DND-41 (cell line): ENCODE measurements at regions not wholly inside any gene's neighbourhood (a gene's known extent, or its start where the extent isn't known, plus 50 kb on each side); places are given as distances from the start of the nearest gene placed in this dataset.

Source experiments
- ATAC-seq: fragments of 200-7000 bp; cut with Tn5 transposase; 3 replicates; pipeline ENCODE4 v1.9.1; 2021; ENCODE audit warnings: low read depth; ENCODE audit not compliant: insufficient read depth
- DNase-seq: peaks from one replicate; pipeline ENCODE4 v3.0.0-alpha.2; 2020
- H2AFZ ChIP-seq: 2 replicates; pipeline ENCODE4 v1.6.0; 2012; ENCODE audit warnings: low read depth, low read length
- H3K27ac ChIP-seq: 2 replicates; pipeline ENCODE4 v1.5.1; 2012; ENCODE audit warnings: low read length, inconsistent platforms
- H3K27me3 ChIP-seq: fragments of 200-600 bp; sonication (generic); 2 replicates; pipeline ENCODE4 v1.6.0; 2012; ENCODE audit warnings: low read length, mild to moderate bottlenecking, inconsistent platforms; ENCODE audit not compliant: insufficient read depth, poor library complexity
- H3K36me3 ChIP-seq: 2 replicates; pipeline ENCODE4 v1.5.1; 2012; ENCODE audit warnings: low read length, inconsistent platforms; ENCODE audit not compliant: insufficient read depth
- H3K4me1 ChIP-seq: 2 replicates; pipeline ENCODE4 v1.5.1; 2012; ENCODE audit warnings: mild to moderate bottlenecking, low read length; ENCODE audit not compliant: insufficient read depth
- H3K4me2 ChIP-seq: 2 replicates; pipeline ENCODE4 v1.6.0; 2012; ENCODE audit warnings: mild to moderate bottlenecking, moderate library complexity, low read length, inconsistent platforms; ENCODE audit not compliant: insufficient read depth
- H3K4me3 ChIP-seq, 2 experiments: fragments of 200-600 bp in 1 of 2; shearing (Covaris generic) in 1 of 2; 2 replicates each; pipeline ENCODE4 v1.5.1; 2012 to 2016; ENCODE audit warnings: inconsistent platforms in 2 of 2, low read length in 2 of 2, mild to moderate bottlenecking in 2 of 2, low read depth in 1 of 2, moderate library complexity in 1 of 2
- H3K79me2 ChIP-seq: 2 replicates; pipeline ENCODE4 v1.6.0; 2012; ENCODE audit warnings: low read length, inconsistent platforms; ENCODE audit not compliant: insufficient read depth
- H3K9ac ChIP-seq: 2 replicates; pipeline ENCODE4 v1.6.0; 2012; ENCODE audit warnings: low read depth, mild to moderate bottlenecking, inconsistent platforms, low read length, moderate library complexity
- H3K9me3 ChIP-seq: 2 replicates; pipeline ENCODE4 v1.5.1; 2012; ENCODE audit warnings: low read length, moderate library complexity, mild to moderate bottlenecking, inconsistent platforms; ENCODE audit not compliant: insufficient read depth, severe bottlenecking
- H4K20me1 ChIP-seq: 2 replicates; pipeline ENCODE4 v1.6.0; 2012; ENCODE audit warnings: low read length; ENCODE audit not compliant: insufficient read depth
- EZH2 ChIP-seq: IDR thresholded peaks from 3 replicates; pipeline ENCODE4 v1.6.1; 2012; ENCODE audit warnings: borderline replicate concordance, low read depth, mild to moderate bottlenecking, moderate library complexity, low read length, inconsistent platforms; ENCODE audit not compliant: severe bottlenecking
- TF ChIP-seq, protein P1 (sequence below): IDR thresholded peaks from 2 replicates; pipeline ENCODE4 v1.5.1; 2012; ENCODE audit warnings: borderline replicate concordance, low read length, moderate library complexity, mild to moderate bottlenecking; ENCODE audit not compliant: poor library complexity, severe bottlenecking; ENCODE audit errors: extremely low read depth

DNA sequence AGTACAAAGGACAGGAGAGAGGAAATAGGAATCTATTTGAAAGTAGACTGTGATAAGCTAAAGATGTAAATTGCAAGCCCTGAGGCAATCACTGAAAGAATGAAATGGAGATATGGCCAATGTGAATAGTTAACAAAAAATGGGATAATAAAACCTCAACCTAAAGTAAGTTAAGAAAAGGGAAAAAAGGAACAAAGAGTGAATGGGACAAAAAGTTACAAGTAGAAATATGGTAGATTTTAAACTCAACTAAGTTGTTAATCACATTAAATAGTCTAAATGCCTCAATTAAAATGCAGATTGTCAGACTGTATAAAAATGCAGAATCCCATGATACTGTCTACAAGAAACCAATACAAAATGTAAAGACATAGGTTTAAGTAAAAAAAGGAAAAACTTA, 165.2 kb upstream of the RBMS1 start:
- TF ChIP-seq, protein P1, sequence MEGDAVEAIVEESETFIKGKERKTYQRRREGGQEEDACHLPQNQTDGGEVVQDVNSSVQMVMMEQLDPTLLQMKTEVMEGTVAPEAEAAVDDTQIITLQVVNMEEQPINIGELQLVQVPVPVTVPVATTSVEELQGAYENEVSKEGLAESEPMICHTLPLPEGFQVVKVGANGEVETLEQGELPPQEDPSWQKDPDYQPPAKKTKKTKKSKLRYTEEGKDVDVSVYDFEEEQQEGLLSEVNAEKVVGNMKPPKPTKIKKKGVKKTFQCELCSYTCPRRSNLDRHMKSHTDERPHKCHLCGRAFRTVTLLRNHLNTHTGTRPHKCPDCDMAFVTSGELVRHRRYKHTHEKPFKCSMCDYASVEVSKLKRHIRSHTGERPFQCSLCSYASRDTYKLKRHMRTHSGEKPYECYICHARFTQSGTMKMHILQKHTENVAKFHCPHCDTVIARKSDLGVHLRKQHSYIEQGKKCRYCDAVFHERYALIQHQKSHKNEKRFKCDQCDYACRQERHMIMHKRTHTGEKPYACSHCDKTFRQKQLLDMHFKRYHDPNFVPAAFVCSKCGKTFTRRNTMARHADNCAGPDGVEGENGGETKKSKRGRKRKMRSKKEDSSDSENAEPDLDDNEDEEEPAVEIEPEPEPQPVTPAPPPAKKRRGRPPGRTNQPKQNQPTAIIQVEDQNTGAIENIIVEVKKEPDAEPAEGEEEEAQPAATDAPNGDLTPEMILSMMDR: no peak
- TF ChIP-seq EZH2: no peak
- DNase-seq (no peak), ATAC-seq (no peak)
- H3K4me1 ChIP-seq: no peaks in the 10 kb centered on the region; the same call in 1 of the 2 replicates
- H3K27me3 ChIP-seq: no peaks in the 10 kb centered on the region
- no peaks in the 10 kb centered on the region for H3K79me2 ChIP-seq
- H4K20me1 ChIP-seq: no peaks in the 10 kb centered on the region
- no peak overlapping the region for H3K4me2 ChIP-seq
- no peaks in the 10 kb centered on the region for H3K9me3 ChIP-seq
- H3K4me3 ChIP-seq: no peak overlapping the region
- no peak overlapping the region for H3K27ac ChIP-seq
- H2AFZ ChIP-seq: no peak overlapping the region
- H3K9ac ChIP-seq: no peak overlapping the region
- H3K36me3 ChIP-seq: no peaks in the 10 kb centered on the region

DNA sequence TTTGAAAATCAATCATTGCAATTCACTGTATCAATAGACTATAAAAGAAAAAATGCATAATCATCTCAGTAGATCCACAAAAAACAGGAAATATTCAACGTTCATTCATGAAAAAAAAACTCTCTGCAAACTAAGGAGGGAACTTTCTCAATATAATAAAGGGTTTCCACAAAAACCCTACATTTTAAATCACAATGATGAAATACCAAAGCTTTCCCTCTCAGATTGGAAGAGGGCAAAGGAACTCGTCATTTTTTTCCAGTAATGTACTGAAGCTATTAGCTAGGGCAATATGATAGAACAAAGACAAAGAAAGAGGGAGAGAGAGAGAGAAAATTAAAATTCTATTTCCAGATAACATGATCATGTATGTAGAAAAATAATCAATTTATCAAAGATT, 167.1 kb upstream of the RBMS1 start:
- no peak for ATAC-seq
- H3K9ac ChIP-seq: no peak overlapping the region
- no peak overlapping the region for H3K27ac ChIP-seq
- DNase-seq: no peak
- TF ChIP-seq EZH2: no peak
- no peak overlapping the region for H3K4me2 ChIP-seq
- peaks cover 2% of the 10 kb centered on the region for H3K4me1 ChIP-seq
- no peak overlapping the region for H2AFZ ChIP-seq
- no peaks in the 10 kb centered on the region for H4K20me1 ChIP-seq
- no peaks in the 10 kb centered on the region for H3K79me2 ChIP-seq
- H3K27me3 ChIP-seq: no peaks in the 10 kb centered on the region
- no peak overlapping the region for H3K4me3 ChIP-seq
- no peaks in the 10 kb centered on the region for H3K9me3 ChIP-seq
- no peaks in the 10 kb centered on the region for H3K36me3 ChIP-seq

DNA sequence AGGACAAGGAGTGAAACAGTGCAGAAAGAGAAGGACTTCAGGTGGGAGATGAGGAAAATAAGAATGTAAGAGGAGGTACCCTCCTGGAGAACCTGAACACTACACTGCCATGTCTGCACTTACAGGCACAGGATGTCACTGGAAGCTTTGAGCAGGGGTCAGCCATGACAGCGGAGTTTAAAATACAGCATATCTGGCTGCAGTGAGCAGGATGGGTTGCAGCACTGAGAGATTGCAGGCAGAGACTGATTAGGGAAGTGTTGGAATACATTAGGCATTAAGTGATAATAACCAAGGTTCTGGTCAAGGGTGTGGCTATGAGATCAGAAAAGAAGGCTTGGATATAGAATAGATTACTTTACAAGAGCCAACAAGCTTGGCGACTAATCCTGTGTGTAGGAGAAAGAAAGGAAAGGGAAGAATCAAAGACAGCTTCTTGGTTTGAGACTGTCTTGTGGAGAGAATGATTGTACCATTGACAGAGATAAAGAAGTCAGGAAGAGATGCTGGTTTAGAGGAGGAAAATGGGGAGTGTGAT, 171.1 kb upstream of the RBMS1 start:
- DNase-seq (no peak), ATAC-seq (no peak)
- Histone ChIP-seq H3K36me3 (no peaks in the 10 kb centered on the region), H3K27me3 (no peaks in the 10 kb centered on the region), H3K27ac (no peak overlapping the region), H2AFZ (no peak overlapping the region), H3K4me3 (no peak overlapping the region), H3K9me3 (no peaks in the 10 kb centered on the region), H4K20me1 (no peaks in the 10 kb centered on the region), H3K79me2 (no peaks in the 10 kb centered on the region), H3K9ac (no peak overlapping the region), H3K4me2 (no peak overlapping the region), H3K4me1 (peaks cover 17% of the 10 kb centered on the region)
- TF ChIP-seq, protein P1: no peak

DNA sequence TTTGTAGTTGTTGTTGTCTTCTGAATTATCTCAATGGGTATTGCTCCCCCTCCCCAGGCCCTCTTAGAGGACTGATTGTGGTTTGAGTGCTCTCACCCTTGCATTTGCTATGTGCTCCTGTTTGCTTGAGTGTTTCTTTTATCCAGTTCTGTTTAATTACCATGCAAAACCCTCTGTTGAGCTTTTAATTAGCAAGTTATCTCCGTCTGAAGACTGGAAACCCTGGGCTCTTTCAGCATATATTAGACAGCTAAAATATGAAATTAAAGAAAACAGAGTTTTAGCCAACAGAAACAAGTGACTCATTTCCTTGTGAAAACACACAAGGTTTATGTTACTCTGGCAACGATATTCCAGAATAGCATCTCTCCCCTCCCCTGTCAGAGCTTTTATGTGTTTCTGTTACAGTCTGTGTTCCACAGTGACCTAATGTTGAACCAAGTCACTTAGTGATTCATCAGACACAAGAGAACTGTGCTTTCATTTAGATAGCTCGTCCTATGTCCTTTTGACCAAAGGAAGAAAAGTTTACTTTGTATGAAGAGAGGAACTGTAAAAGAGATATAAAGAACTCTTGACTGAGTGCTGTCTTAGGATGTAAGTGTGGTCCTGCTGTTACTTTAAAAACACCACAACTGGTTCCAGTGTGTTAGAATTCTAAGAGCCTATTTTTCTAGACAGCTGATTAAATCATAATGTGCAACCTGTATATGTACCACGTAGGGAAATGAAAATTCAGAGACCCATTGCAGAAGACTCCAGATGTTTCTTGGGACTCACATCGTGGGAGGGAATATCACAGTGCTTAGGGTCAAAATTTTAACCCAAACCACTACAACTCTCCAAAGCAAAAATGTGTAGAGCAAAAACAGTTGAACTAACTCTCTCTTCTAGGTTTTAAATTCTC, 172.8 kb upstream of the RBMS1 start:
- H3K4me3 ChIP-seq: no peak overlapping the region
- peak; percentile 76 for ATAC-seq
- no peaks in the 10 kb centered on the region for H4K20me1 ChIP-seq
- H3K9me3 ChIP-seq: no peaks in the 10 kb centered on the region
- H3K4me1 ChIP-seq: peaks cover 32% of the 10 kb centered on the region
- TF ChIP-seq EZH2: no peak
- TF ChIP-seq, protein P1: no peak
- H3K4me2 ChIP-seq: peak overlapping the region; percentile 25
- H3K36me3 ChIP-seq: no peaks in the 10 kb centered on the region
- no peak for DNase-seq
- H3K27ac ChIP-seq: peak overlapping the region; percentile 20; the same call in 1 of the 2 replicates
- no peak overlapping the region for H3K9ac ChIP-seq
- H3K79me2 ChIP-seq: no peaks in the 10 kb centered on the region
- H2AFZ ChIP-seq: peak overlapping the region; percentile 28; the same call in 1 of the 2 replicates
- no peaks in the 10 kb centered on the region for H3K27me3 ChIP-seq
